Tibial nerve (tissue), 4 donors: ENCODE measurements at regions not wholly inside any gene's neighbourhood (a gene's known extent, or its start where the extent isn't known, plus 50 kb on each side); places are given as distances from the start of the nearest gene placed in this dataset.

ENCODE experiments used
- EP300 ChIP-seq, 2 donors: sonication (generic); formaldehyde crosslinking; IDR thresholded peaks; one replicate each; pipeline ENCODE4 v1.6.1; 2017; ENCODE audit warnings: antibody characterized with exemption in 2 of 2, mild to moderate bottlenecking in 1 of 2
- TF ChIP-seq, protein P1 (sequence below), 5 experiments: fragments of 200-600 bp in 3 of 5; fragments of 450-650 bp in 2 of 5; sonication (generic) in 3 of 5; IDR thresholded peaks; one replicate each; pipeline ENCODE4 v1.5.1; 2016 to 2019; ENCODE audit warnings: antibody characterized with exemption in 5 of 5, mild to moderate bottlenecking in 3 of 5, moderate library complexity in 2 of 5

- TF ChIP-seq, protein P1, sequence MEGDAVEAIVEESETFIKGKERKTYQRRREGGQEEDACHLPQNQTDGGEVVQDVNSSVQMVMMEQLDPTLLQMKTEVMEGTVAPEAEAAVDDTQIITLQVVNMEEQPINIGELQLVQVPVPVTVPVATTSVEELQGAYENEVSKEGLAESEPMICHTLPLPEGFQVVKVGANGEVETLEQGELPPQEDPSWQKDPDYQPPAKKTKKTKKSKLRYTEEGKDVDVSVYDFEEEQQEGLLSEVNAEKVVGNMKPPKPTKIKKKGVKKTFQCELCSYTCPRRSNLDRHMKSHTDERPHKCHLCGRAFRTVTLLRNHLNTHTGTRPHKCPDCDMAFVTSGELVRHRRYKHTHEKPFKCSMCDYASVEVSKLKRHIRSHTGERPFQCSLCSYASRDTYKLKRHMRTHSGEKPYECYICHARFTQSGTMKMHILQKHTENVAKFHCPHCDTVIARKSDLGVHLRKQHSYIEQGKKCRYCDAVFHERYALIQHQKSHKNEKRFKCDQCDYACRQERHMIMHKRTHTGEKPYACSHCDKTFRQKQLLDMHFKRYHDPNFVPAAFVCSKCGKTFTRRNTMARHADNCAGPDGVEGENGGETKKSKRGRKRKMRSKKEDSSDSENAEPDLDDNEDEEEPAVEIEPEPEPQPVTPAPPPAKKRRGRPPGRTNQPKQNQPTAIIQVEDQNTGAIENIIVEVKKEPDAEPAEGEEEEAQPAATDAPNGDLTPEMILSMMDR (IDR thresholded peaks at IDR 0.05), result no peak
- no peak for TF ChIP-seq EP300 (IDR thresholded peaks at IDR 0.05)
These were observed 1016.4 kb upstream of the TYRP1 start for GRCh38 chr9:11676821-11677220.
